Breast epithelium (tissue), 4 donors: ENCODE measurements at regions not wholly inside any gene's neighbourhood (a gene's known extent, or its start where the extent isn't known, plus 50 kb on each side); places are given as distances from the start of the nearest gene placed in this dataset.

Experiments used
- DNase-seq, 2 donors: peaks; one replicate each; pipeline ENCODE4 v3.0.0-alpha.2; 2019; ENCODE audit warnings: low spot score in 2 of 2
- H3K27ac ChIP-seq, 2 donors: fragments of 200-600 bp; sonication (generic) in 1 of 2; one replicate each; pipeline ENCODE4 v1.5.1; 2016 to 2019; ENCODE audit warnings: mild to moderate bottlenecking in 1 of 2
- H3K27me3 ChIP-seq, 2 donors: fragments of 200-600 bp; sonication (generic) in 1 of 2; one replicate each; pipeline versions ENCODE4 v1.5.1 to v1.6.0; 2017 to 2019; ENCODE audit warnings: control low read depth in 1 of 2, mild to moderate bottlenecking in 1 of 2
- H3K36me3 ChIP-seq: fragments of 200-600 bp; one replicate; pipeline ENCODE4 v1.5.1; 2019
- H3K4me1 ChIP-seq, 2 donors: fragments of 200-600 bp; sonication (generic); one replicate each; pipeline ENCODE4 v1.5.1; 2016 to 2019; ENCODE audit warnings: control low read depth in 1 of 2
- H3K4me3 ChIP-seq, 3 donors: fragments of 200-600 bp; sonication (generic); 1 replicate in 2 of 3; 2 replicates in 1 of 3; pipeline ENCODE4 v1.5.1; 2016 to 2019; ENCODE audit warnings: mild to moderate bottlenecking in 3 of 3, moderate library complexity in 2 of 3
- H3K9me3 ChIP-seq, 2 donors: fragments of 200-600 bp; sonication (generic) in 1 of 2; one replicate each; pipeline ENCODE4 v1.5.1; 2016 to 2019; ENCODE audit warnings: control low read depth in 1 of 2
- CTCF ChIP-seq, 3 donors: fragments of 450-650 bp; IDR thresholded peaks; one replicate each; pipeline ENCODE4 v1.5.1; 2016 to 2017; ENCODE audit warnings: antibody characterized with exemption in 3 of 3, mild to moderate bottlenecking in 3 of 3, moderate library complexity in 3 of 3
- POLR2A ChIP-seq: fragments of 450-650 bp; IDR thresholded peaks from one replicate; pipeline ENCODE4 v1.6.1; 2016; ENCODE audit warnings: antibody characterized with exemption, mild to moderate bottlenecking, moderate library complexity
- POLR2AphosphoS5 ChIP-seq, 3 donors: sonication (generic); formaldehyde crosslinking; IDR thresholded peaks; one replicate each; pipeline ENCODE4 v1.6.1; 2017; ENCODE audit warnings: antibody characterized with exemption in 3 of 3
- intact Hi-C: fragments of 100-400 bp; cut with DNase I; formaldehyde crosslinking; loops from one replicate; pipeline ENCODE4 v1.15.1; 2023; ENCODE audit warnings: low total_unique reads

- no peak for DNase-seq
- H3K9me3 ChIP-seq = no peaks in the 10 kb centered on the region
- no peaks in the 10 kb centered on the region for H3K4me1 ChIP-seq
- no peak overlapping the region for H3K4me3 ChIP-seq
- H3K36me3 ChIP-seq = no peaks in the 10 kb centered on the region
- TF ChIP-seq CTCF (IDR thresholded peaks at IDR 0.05) (no peak), POLR2A (no peak), POLR2AphosphoS5 (IDR thresholded peaks at IDR 0.05) (no peak)
- H3K27me3 ChIP-seq = no peaks in the 10 kb centered on the region
- intact Hi-C loops = no loop called here
- H3K27ac ChIP-seq = no peak overlapping the region
These were observed 396.8 kb downstream of the TRAM1L1 start for GRCh38 chr4:116688536-116688935.

GRCh38 chr4:116668190-116668589 lies 417.2 kb downstream of the TRAM1L1 start:
- Histone ChIP-seq H3K27me3 (no peaks in the 10 kb centered on the region), H3K27ac (no peak overlapping the region), H3K9me3 (no peaks in the 10 kb centered on the region), H3K4me3 (no peak overlapping the region), H3K36me3 (no peaks in the 10 kb centered on the region), H3K4me1 (no peaks in the 10 kb centered on the region)
- DNase-seq = no peak
- TF ChIP-seq POLR2AphosphoS5 (IDR thresholded peaks at IDR 0.05) (no peak), POLR2A (no peak)
- intact Hi-C loops = no loop called here

GRCh38 chr4:116665716-116666115 lies 419.7 kb downstream of the TRAM1L1 start:
- peaks cover 0 to 4% of the 10 kb centered on the region in 2 donors for H3K9me3 ChIP-seq
- no peaks in the 10 kb centered on the region for H3K4me1 ChIP-seq
- TF ChIP-seq POLR2A (no peak), CTCF (IDR thresholded peaks at IDR 0.05) (no peak), POLR2AphosphoS5 (IDR thresholded peaks at IDR 0.05) (no peak)
- DNase-seq = no peak
- intact Hi-C loops = no loop called here
- H3K27me3 ChIP-seq = no peaks in the 10 kb centered on the region
- H3K4me3 ChIP-seq = no peak overlapping the region
- H3K27ac ChIP-seq = no peak overlapping the region
- H3K36me3 ChIP-seq = no peaks in the 10 kb centered on the region

- Histone ChIP-seq H3K4me3 (no peak overlapping the region), H3K9me3 (peaks cover 7 to 17% of the 10 kb centered on the region in 2 donors), H3K27ac (no peak overlapping the region), H3K27me3 (no peaks in the 10 kb centered on the region), H3K36me3 (no peaks in the 10 kb centered on the region), H3K4me1 (no peaks in the 10 kb centered on the region)
- intact Hi-C loops = no loop called here
- TF ChIP-seq POLR2A (no peak), POLR2AphosphoS5 (IDR thresholded peaks at IDR 0.05) (no peak), CTCF (IDR thresholded peaks at IDR 0.05) (no peak)
- DNase-seq = no peak
These were observed 421.2 kb downstream of the TRAM1L1 start for GRCh38 chr4:116664198-116664597.

GRCh38 chr4:116639070-116639577 lies 446.3 kb downstream of the TRAM1L1 start:
- H3K9me3 ChIP-seq = no peaks in the 10 kb centered on the region
- no peaks in the 10 kb centered on the region for H3K36me3 ChIP-seq
- H3K4me3 ChIP-seq = no peak overlapping the region
- no peaks in the 10 kb centered on the region for H3K4me1 ChIP-seq
- H3K27ac ChIP-seq = no peak overlapping the region
- H3K27me3 ChIP-seq = no peaks in the 10 kb centered on the region
- no peak for TF ChIP-seq POLR2AphosphoS5 (IDR thresholded peaks at IDR 0.05)
- TF ChIP-seq CTCF (IDR thresholded peaks at IDR 0.05) = no peak
- TF ChIP-seq POLR2A = no peak
- intact Hi-C loops = no loop called here
- DNase-seq = no peak

- intact Hi-C loops = no loop called here
- Histone ChIP-seq H3K4me3 (no peak overlapping the region), H3K4me1 (no peaks in the 10 kb centered on the region), H3K27me3 (no peaks in the 10 kb centered on the region), H3K9me3 (no peaks in the 10 kb centered on the region), H3K27ac (no peak overlapping the region), H3K36me3 (no peaks in the 10 kb centered on the region)
- DNase-seq = no peak
- no peak for TF ChIP-seq CTCF (IDR thresholded peaks at IDR 0.05)
These were observed 446.8 kb downstream of the TRAM1L1 start for GRCh38 chr4:116638592-116638991.
